NCI-H128 (cell line): ENCODE measurements at regions not wholly inside any gene's neighbourhood (a gene's known extent, or its start where the extent isn't known, plus 50 kb on each side); places are given as distances from the start of the nearest gene placed in this dataset.
"Not testable (repeated sequence)": the region's sequence is repeated elsewhere in the genome, so short reads cannot be mapped to it uniquely, and the experiment has no call there.

Source experiments
- DNase-seq: peaks from one replicate; lab custom pipeline; 2025; ENCODE audit not compliant: unreplicated experiment; lab: John Stamatoyannopoulos, UW

DNA sequence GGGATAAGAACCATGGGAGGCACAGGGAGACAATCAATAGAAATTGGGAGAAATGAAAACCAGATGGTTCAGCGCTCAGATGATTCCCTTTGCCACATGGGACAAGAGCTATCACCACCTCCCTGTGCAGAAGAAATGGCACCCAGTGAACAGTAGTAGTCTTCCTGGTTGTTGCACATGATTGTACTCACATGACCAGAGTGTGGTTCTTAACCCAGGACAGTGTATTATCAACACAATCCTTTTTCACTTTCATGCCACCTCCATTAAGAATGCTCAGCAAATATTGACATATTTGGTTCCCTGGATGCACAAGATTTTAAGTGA is 149.0 kb upstream of the SH3BP4 start:
- no peak for DNase-seq

DNA sequence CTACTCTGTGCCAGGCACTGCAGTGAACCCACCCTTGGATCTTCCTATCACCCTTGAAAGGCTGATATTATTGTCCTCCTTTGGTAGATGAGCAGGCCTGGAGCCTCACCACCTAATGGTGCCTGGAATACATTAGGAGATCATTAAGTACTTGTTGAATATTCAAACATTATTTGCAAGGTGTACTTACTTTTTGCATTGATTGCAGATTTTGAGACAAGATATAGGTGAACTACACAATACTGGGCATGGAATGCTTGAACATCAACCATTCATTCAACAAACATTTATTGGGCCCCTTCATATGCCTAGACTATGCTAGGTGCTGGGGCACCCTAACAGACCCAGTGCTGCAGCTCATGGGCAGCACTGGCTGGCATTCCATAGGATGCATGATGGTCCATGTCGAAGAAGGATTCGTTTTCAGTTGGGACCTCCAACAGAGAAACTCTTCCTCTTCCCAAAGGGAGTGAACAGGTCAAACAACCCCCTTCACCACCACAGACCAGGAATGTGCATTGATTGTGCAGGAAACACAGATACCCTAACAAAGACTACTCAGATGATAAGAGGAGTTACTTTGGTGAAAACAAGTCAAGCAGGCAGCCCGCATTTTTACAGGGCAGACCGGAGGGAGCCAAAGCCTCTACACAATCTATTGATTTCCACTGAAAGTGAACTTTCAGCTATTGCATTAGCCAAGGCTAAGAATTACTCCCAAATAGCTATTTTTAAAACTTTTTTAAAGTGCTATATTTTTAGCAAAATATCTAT is 149.6 kb upstream of the SH3BP4 start:
- no peak for DNase-seq

DNA sequence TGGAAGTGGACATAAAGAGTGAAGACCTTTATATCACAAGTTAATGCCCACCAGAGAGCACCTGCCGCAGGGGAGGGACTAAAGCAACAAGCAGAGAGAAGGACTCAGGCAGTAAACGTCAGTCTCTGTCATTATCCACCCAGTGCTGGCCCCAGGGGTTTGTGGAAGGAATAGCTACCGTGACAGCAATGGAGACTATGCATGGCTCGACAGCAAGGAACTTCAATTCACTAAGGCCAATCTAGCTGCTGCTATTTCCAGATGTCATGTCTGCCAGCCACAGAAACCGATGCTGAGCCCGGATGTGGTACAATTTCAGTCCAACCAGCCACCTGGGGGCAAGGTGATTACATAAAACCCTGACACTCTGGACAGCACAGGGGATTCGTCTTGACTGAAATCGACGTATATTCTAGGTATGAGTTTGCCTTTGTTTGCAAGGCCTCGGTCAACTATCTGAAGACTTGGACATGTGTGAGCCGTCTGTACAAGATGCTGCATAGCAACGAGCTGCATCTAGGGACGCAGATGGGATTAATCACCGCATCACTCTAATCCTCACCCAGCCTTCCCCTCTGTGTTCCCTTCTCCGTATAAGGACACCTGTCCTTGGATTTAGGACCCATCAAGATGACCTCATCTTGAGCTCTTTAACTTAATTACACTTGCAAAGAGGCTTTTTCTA is 154.1 kb upstream of the SH3BP4 start:
- DNase-seq = no peak

- no peak for DNase-seq
These were observed 155.7 kb upstream of the SH3BP4 start for GRCh38 chr2:234796045-234796591.

- no peak for DNase-seq
These were observed 156.4 kb upstream of the SH3BP4 start for GRCh38 chr2:234795272-234795920.

DNA sequence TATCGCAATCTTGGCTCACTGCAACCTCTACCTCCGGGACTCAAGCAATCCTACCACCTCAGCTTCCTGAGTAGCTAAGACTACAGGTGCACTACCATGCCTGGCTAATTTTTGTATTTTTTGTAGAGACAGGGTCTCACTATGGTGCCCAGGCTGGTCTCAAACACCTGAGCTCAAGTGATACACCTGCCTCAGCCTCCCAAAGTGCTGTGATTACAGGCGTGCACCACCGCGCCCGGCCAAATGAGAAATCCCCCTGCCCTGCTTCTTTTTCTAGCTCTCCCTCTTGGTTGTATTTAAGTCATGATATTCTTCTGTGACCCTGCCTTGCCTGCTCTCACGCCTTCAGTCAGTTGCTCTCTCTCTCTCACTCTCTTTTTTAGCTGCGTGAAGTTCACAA is 157.0 kb upstream of the SH3BP4 start:
- DNase-seq = no peak

DNA sequence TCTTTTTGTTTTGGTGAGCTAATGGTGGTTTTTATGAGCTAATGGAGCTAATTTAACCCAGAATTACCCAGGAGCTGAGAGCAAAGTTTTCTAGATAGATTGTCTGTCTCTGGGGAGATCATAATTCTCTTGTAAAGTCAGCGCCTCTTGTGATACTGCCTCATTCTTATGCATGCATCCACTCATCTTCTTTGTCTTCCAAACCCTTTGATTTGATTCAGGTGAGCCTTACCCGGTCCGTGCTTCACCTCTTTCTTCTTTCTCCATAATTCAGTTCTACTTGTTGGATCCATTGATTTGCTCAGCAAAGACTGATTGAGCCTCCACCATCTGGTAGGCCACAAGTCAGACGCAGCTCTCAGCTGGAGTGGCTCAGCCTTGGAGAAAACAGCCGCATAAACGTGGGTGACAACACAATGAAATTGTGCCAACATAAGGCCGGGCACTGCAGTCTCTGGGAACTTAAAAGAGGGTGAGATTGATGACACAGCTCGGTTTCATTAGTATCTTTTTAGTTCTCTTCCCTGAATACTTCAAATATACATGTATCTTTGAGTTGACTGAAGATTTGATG is 158.5 kb upstream of the SH3BP4 start:
- no peak for DNase-seq

DNA sequence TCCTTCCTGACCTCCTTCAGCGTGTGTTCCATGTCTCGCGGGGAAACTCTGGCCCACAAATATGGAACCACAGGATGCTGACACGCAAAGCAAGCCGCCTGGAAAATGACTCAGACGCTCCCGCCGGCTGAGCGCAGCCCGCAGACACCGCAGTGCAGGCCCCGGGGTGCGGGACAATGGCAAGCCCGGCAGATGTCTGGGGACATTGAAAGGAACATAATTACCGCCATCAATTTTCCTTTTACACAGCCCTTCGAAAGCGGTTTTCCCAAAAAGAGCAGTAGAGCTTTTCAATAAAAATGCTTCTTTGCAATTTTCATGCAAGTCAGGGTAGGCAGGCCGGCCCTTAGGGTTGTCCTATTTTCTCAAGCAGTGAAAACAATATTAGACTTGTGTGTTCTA is 159.2 kb upstream of the SH3BP4 start:
- no peak for DNase-seq

- not testable (repeated sequence) for DNase-seq
These were observed 159.7 kb upstream of the SH3BP4 start for GRCh38 chr2:234792096-234792495.

GRCh38 chr2:234790380-234790779 is 161.4 kb upstream of the SH3BP4 start:
- DNase-seq = no peak

- no peak for DNase-seq
These were observed 162.1 kb upstream of the SH3BP4 start for GRCh38 chr2:234789556-234790325.

- DNase-seq = no peak
These were observed 163.0 kb upstream of the SH3BP4 start for GRCh38 chr2:234788841-234789240.

- DNase-seq = no peak
These were observed 163.4 kb upstream of the SH3BP4 start for GRCh38 chr2:234788381-234788780.

DNA sequence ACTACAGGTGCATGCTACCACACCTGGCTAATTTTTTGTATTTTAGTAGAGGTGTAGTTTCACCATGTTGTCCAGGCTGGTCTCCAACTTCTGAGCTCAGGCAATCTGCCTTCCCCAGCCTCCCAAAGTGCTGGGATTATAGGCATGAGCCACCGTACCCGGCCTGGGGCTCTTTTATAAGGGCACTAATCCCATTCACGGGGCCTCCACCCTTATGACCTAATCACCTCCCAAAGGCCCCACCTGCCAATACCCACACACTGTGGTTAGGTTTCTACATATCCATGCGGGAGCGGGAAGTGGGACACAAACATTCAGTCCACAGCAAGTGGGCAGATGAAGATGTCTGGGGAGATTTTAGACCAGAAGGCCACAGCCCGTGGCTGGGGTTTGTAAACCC is 164.7 kb upstream of the SH3BP4 start:
- DNase-seq = no peak

GRCh38 chr2:234773764-234774409 is 177.9 kb upstream of the SH3BP4 start:
- DNase-seq = no peak

DNA sequence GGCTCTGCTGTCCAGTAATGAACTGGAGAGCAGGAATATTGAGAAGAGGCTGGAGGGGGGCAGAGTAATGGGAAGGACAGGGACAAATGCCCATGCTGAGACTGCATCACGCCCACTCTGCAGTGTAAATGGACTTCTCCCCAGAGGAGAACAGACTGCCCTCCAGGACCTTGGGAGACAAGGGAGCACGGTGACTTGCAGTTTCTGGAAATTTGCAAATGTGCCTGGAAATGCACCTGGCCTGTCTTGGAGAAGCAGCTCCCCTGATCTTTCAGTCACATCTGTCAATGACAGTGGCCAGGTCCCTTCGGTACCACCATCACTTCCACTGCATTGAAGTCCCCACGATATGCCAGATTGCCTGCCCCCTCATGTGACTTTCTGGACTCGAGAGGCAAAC is 178.7 kb upstream of the SH3BP4 start:
- no peak for DNase-seq

- DNase-seq = no peak
These were observed 179.1 kb upstream of the SH3BP4 start for GRCh38 chr2:234772733-234773060.

GRCh38 chr2:234771980-234772732 is 179.7 kb upstream of the SH3BP4 start:
- DNase-seq = no peak

DNA sequence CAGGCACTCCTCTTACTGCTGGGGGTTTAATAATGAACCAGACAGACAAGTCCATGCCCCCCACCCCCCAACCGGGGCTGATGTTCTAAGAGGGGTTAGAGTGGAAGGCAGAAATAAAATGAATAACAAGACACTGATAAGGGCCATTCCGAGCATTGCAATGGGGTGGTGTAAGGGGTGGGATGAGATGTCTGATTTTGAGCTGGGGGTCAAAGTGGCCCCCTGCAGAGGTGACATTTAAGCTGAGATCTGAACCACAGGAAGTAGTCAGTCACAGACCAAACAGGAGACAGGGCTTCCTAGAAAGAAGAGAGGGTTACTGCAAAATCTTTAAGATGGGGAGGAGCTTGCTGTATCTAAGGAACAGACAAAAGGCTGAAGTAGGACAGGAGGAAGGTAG is 180.6 kb upstream of the SH3BP4 start:
- DNase-seq = no peak

DNA sequence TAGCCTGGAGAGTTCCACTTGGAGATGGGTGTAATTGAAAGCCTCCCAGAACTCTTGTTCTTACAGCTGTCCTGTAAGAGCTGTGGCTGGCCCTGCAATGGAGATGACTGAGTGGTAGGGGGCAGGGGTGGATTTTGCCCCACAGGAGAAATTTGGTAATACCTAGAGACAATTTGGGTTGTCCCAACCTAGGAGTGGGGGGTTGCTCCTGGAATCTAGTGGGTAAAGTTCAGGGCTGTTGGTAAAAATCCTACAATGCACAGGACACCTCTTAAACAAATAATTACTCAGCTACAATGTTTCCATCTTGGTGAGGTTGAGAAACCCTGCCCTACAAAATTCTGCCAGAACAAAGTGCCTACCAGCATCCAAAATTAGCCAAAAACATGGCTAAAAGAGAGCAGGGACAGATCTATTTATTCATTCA is 181.1 kb upstream of the SH3BP4 start:
- no peak for DNase-seq
